Ishikawa (cell line): ENCODE measurements at regions not wholly inside any gene's neighbourhood (a gene's known extent, or its start where the extent isn't known, plus 50 kb on each side); places are given as distances from the start of the nearest gene placed in this dataset.

ENCODE experiments used
- EGR1 ChIP-seq: IDR thresholded peaks from 2 replicates; pipeline ENCODE4 v1.6.1; 2012
- FOXM1 ChIP-seq: IDR thresholded peaks from 2 replicates; pipeline ENCODE4 v1.6.1; 2012; ENCODE audit warnings: low read depth, borderline replicate concordance
- RAD21 ChIP-seq: IDR thresholded peaks from 2 replicates; pipeline ENCODE4 v1.6.1; 2012; ENCODE audit warnings: low read depth

- TF ChIP-seq RAD21 (no peak), FOXM1 (no peak), EGR1 (no peak)
Observed at GRCh38 chr2:129667577-129667976, 311.9 kb upstream of the RAB6C start.
